SH-SY5Y (cell line): ENCODE measurements at regions not wholly inside any gene's neighbourhood (a gene's known extent, or its start where the extent isn't known, plus 50 kb on each side); places are given as distances from the start of the nearest gene placed in this dataset.

Experiments used
- GATA2 ChIP-seq: IDR thresholded peaks from 2 replicates; pipeline ENCODE4 v1.6.1; 2011; ENCODE audit warnings: mild to moderate bottlenecking, low read depth, low read length
- GATA3 ChIP-seq: IDR thresholded peaks from 2 replicates; pipeline ENCODE4 v1.6.1; 2011; ENCODE audit warnings: low read depth, mild to moderate bottlenecking, low read length, moderate library complexity

- TF ChIP-seq GATA3 (no peak), GATA2 (no peak)
Measured at GRCh38 chr3:178198329-178198728, 337.9 kb upstream of the KCNMB2 start.
